Ovary (tissue), 7 donors: ENCODE measurements at regions not wholly inside any gene's neighbourhood (a gene's known extent, or its start where the extent isn't known, plus 50 kb on each side); places are given as distances from the start of the nearest gene placed in this dataset.

Experiments
- DNase-seq, 5 donors: peaks; one replicate each; pipeline ENCODE4 v3.0.0-alpha.2; 2019 to 2020
- H3K27ac ChIP-seq, 2 donors: fragments of 200-600 bp; one replicate each; pipeline versions ENCODE4 v1.5.1 to v1.8.0; 2019 to 2022
- H3K27me3 ChIP-seq: fragments of 200-600 bp; one replicate; pipeline ENCODE4 v1.8.0; 2022
- H3K36me3 ChIP-seq: fragments of 200-600 bp; sonication (generic); one replicate; pipeline ENCODE4 v1.5.1; 2019
- H3K4me1 ChIP-seq: one replicate; pipeline ENCODE4 v1.8.1; 2013; ENCODE audit warnings: mild to moderate bottlenecking, moderate library complexity; ENCODE audit not compliant: insufficient read depth
- H3K4me3 ChIP-seq: fragments of 200-600 bp; sonication (generic); one replicate; pipeline ENCODE4 v1.5.1; 2017
- H3K9me3 ChIP-seq, 2 donors: fragments of 200-600 bp in 1 of 2; sonication (generic) in 1 of 2; one replicate each; pipeline versions ENCODE4 v1.5.1 to v1.8.1; 2013 to 2019; ENCODE audit warnings: mild to moderate bottlenecking in 1 of 2, moderate library complexity in 1 of 2
- CTCF ChIP-seq, 3 donors: fragments of 450-650 bp in 2 of 3; fragments of 200-600 bp in 1 of 3; IDR thresholded peaks; one replicate each; pipeline versions ENCODE4 v1.5.1 to v1.8.0; 2016 to 2022; ENCODE audit warnings: antibody characterized with exemption in 3 of 3, mild to moderate bottlenecking in 1 of 3
- EP300 ChIP-seq: sonication (generic); formaldehyde crosslinking; IDR thresholded peaks from one replicate; pipeline ENCODE4 v1.6.1; 2017; ENCODE audit warnings: antibody characterized with exemption
- POLR2A ChIP-seq: fragments of 450-650 bp; IDR thresholded peaks from one replicate; pipeline ENCODE4 v1.6.1; 2017; ENCODE audit warnings: antibody characterized with exemption, mild to moderate bottlenecking, moderate library complexity
- WGBS, 3 donors: extraction: QIAGEN DNeasy Blood & Tissue Kit in 1 of 3; methylation state at CpG; one replicate each; pipeline versions ENCODE4 v1.1.5 to v1.1.7; 2013 to 2017; 5-methylcytosine and 5-hydroxymethylcytosine counted together
- intact Hi-C, 4 donors: fragments of 100-400 bp; cut with DNase I; formaldehyde crosslinking; loops; one replicate each; pipeline versions ENCODE4 v1.11.0 to v1.15.1; 2022 to 2023
- donor health status: DM: no; HTN: no; CAD: no; lungs with moderate emphysema.
- donor health status: DM: no; HTN: no; CAD: no.
- donor health status: Bipolar disorder and iron deficiency.
- donor health status: DM: no; HTN: no; CAD: no.
- donor health status: DM: yes; HTN: yes; CAD: no.

- no peak overlapping the region for H3K27ac ChIP-seq
- DNase-seq: no peak
- no peak overlapping the region for H3K4me3 ChIP-seq
- H3K9me3 ChIP-seq: no peaks in the 10 kb centered on the region
- WGBS, 3 donors: 70 to 72% (median 71%) methylated on average over 2 of the region's 2 CpGs
- TF ChIP-seq CTCF (IDR thresholded peaks at IDR 0.05) (no peak), POLR2A (no peak), EP300 (no peak)
- H3K4me1 ChIP-seq: no peaks in the 10 kb centered on the region
- no peaks in the 10 kb centered on the region for H3K27me3 ChIP-seq
- intact Hi-C loops: no loop called here
- no peaks in the 10 kb centered on the region for H3K36me3 ChIP-seq
Measured at GRCh38 chr5:85148701-85149100, 764.0 kb upstream of the EDIL3 start.

GRCh38 chr5:85159395-85159794, 774.7 kb upstream of the EDIL3 start:
- WGBS, 3 donors: 34 to 40% (median 34%) methylated on average over 6 of the region's 6 CpGs
- TF ChIP-seq CTCF (IDR thresholded peaks at IDR 0.05) (no peak), POLR2A (no peak), EP300 (no peak)
- Histone ChIP-seq H3K27me3 (no peaks in the 10 kb centered on the region), H3K9me3 (no peaks in the 10 kb centered on the region), H3K27ac (no peak overlapping the region), H3K4me3 (no peak overlapping the region), H3K4me1 (no peaks in the 10 kb centered on the region), H3K36me3 (no peaks in the 10 kb centered on the region)
- intact Hi-C loops: no loop called here
- DNase-seq: no peak

GRCh38 chr5:85168474-85168873, 783.8 kb upstream of the EDIL3 start:
- no peaks in the 10 kb centered on the region for H3K36me3 ChIP-seq

GRCh38 chr5:85170183-85170582, 785.5 kb upstream of the EDIL3 start:
- intact Hi-C loops: no loop called here
- DNase-seq: no peak

More at GRCh38 chr5:85168474-85168873, 783.8 kb upstream of the EDIL3 start:
- Histone ChIP-seq H3K4me3 (no peak overlapping the region), H3K9me3 (no peaks in the 10 kb centered on the region), H3K27ac (no peak overlapping the region), H3K4me1 (no peaks in the 10 kb centered on the region), H3K27me3 (no peaks in the 10 kb centered on the region)
- no peak for TF ChIP-seq POLR2A
- TF ChIP-seq CTCF (IDR thresholded peaks at IDR 0.05): no peak
- no peak for TF ChIP-seq EP300
- intact Hi-C loops: no loop called here
- no peak for DNase-seq
- WGBS, 3 donors: 72 to 91% (median 83%) methylated on average over 1 of the region's 1 CpG

More at GRCh38 chr5:85170183-85170582, 785.5 kb upstream of the EDIL3 start:
- WGBS, 3 donors: 64 to 76% (median 71%) methylated on average over 4 of the region's 4 CpGs
- Histone ChIP-seq H3K27ac (no peak overlapping the region), H3K27me3 (no peaks in the 10 kb centered on the region), H3K4me3 (no peak overlapping the region), H3K9me3 (no peaks in the 10 kb centered on the region), H3K4me1 (no peaks in the 10 kb centered on the region), H3K36me3 (no peaks in the 10 kb centered on the region)
- no peak for TF ChIP-seq CTCF (IDR thresholded peaks at IDR 0.05)
- no peak for TF ChIP-seq EP300
- no peak for TF ChIP-seq POLR2A
